Activated CD8-positive, alpha-beta memory T cell treated with anti-CD3 and anti-CD28 coated beads, Interleukin-2, amount 10 ng/mL, durations not matched to agents 7 days and 5 days (primary cell): ENCODE measurements at regions not wholly inside any gene's neighbourhood (a gene's known extent, or its start where the extent isn't known, plus 50 kb on each side); places are given as distances from the start of the nearest gene placed in this dataset.

ENCODE experiments used
- ATAC-seq: fragments of 150-1000 bp; cut with Tn5 transposase; one replicate; pipeline ENCODE4 v1.10.0; 2021; ENCODE audit warnings: moderate library complexity
- CTCF ChIA-PET: fragments of 350-600 bp; sonication (Branson Sonifier 250); formaldehyde crosslinking; loops from one replicate; lab custom pipeline; 2021; ENCODE audit warnings: antibody characterized with exemption; lab: Charles Lee
- DNase-seq: peaks from one replicate; pipeline ENCODE4 v3.0.0-alpha.2; 2020
- H3K27ac Mint-ChIP-seq: one replicate; pipeline ENCODE4 v1.8.0; 2021; ENCODE audit warnings: mild to moderate bottlenecking, mixed read lengths
- H3K27me3 Mint-ChIP-seq: one replicate; pipeline ENCODE4 v1.8.0; 2021; ENCODE audit warnings: mixed read lengths
- H3K36me3 Mint-ChIP-seq: one replicate; pipeline ENCODE4 v1.8.0; 2021; ENCODE audit warnings: mild to moderate bottlenecking, mixed read lengths
- H3K4me1 Mint-ChIP-seq: one replicate; pipeline ENCODE4 v1.8.0; 2021; ENCODE audit warnings: mixed read lengths
- H3K4me3 Mint-ChIP-seq: one replicate; pipeline ENCODE4 v1.8.0; 2021; ENCODE audit warnings: mild to moderate bottlenecking, moderate library complexity, mixed read lengths
- H3K9me3 Mint-ChIP-seq: one replicate; pipeline ENCODE4 v1.8.0; 2022; ENCODE audit warnings: low read depth, mixed read lengths

DNA sequence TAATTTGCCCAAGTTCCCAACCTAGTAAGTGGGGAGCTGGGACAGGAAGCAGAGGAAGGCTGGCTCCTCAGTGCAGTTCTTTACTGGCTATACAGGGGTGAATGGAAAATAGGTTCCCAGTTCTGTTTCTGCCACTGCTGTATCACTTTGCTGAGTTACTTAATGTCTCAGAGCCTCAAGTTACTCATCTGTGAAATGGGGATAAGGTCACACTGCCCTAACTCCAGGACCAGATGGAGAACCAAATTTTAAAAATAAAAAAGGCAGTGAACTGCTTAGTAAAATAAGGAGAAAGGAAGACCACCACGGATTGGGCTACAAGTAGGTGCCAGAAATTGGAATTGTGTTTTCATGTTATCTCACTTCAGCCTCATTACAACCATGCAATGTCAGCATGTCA, 147.8 kb downstream of the OMA1 start:
- Mint-ChIP-seq H3K4me1 (no peaks in the 10 kb centered on the region), H3K9me3 (no peaks in the 10 kb centered on the region), H3K4me3 (no peak overlapping the region), H3K27ac (no peak overlapping the region), H3K36me3 (no peaks in the 10 kb centered on the region), H3K27me3 (no peaks in the 10 kb centered on the region)
- ATAC-seq, result no peak
- CTCF ChIA-PET, result no interaction called here
- no peak for DNase-seq

DNA sequence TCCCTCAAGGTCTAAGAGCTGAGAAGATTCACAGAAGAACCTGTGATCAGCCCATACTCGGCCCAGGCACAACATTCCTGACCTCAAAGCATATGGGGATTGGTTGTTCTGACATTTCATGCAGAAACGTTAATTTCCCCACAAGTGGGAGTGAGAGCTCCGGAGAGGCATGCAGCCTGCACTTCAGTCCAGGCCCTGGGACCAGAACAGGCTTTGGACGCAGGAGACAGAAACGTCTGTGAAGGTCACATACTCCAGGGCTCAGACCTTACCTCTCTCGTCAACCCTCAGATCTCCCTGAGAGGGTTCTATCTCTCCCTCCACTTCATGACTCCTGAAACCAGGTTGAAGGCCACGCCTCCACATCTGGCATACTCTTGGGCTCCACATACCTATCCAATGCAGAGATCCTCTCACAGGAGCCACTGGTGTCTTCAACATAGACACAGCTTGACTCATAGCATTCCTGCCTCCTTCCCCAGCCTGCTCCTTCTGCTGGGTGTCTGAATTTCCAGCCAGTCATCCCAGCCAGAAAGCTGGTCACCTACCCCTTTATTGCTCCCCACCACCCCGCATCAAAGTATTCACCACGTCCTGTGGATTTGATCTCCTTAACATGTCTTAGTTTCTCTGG, 149.2 kb downstream of the OMA1 start:
- CTCF ChIA-PET, result no interaction called here
- no peak overlapping the region for H3K4me3 Mint-ChIP-seq
- ATAC-seq (no peak), DNase-seq (no peak)
- H3K27me3 Mint-ChIP-seq, result no peaks in the 10 kb centered on the region
- no peaks in the 10 kb centered on the region for H3K9me3 Mint-ChIP-seq
- no peak overlapping the region for H3K27ac Mint-ChIP-seq
- no peaks in the 10 kb centered on the region for H3K36me3 Mint-ChIP-seq
- H3K4me1 Mint-ChIP-seq, result no peaks in the 10 kb centered on the region

DNA sequence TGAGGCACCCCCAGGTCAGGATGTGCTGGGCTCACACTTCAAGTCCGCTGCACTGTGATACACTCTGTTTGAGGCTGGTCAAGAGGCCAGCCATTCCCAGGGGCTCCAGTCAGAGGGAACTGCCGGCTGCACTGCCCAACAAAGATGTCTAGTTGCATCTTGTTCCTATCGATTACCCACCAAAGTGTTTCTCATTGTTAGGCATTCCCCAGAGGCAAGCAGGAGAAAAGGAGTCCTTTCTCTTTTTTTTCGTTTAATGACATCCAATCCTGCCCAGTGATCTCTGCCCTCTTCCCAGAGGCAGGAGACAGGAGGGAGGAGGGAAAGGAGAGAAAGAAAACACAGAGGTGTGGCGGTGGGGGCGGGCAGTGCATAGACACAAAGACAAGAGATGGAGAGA, 150.4 kb downstream of the OMA1 start:
- H3K27me3 Mint-ChIP-seq, result no peaks in the 10 kb centered on the region
- no peaks in the 10 kb centered on the region for H3K36me3 Mint-ChIP-seq
- no peak for ATAC-seq

DNA sequence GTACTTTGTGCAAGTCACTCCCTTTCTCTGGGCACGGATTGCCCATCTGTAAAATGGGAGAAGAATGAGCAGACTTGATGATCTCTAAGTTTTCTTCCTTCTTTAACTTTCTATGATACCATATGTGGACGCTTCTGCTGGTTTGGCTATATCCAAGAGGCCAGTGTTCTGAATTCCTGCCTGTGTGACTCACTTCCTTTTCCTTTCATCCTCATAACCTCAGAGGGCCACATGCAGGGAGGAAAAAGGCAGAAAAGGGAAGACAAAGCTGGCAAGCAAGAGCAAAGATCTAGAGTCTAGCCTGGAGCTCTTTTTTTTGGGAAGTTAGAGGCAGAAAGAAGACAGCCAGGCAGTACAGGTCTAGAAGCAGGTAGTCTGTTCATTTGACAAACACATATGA, 151.2 kb downstream of the OMA1 start:
- no peak for ATAC-seq
- CTCF ChIA-PET, result no interaction called here
- Mint-ChIP-seq H3K9me3 (no peaks in the 10 kb centered on the region), H3K4me1 (no peaks in the 10 kb centered on the region), H3K27ac (no peak overlapping the region), H3K4me3 (no peak overlapping the region), H3K36me3 (no peaks in the 10 kb centered on the region), H3K27me3 (no peaks in the 10 kb centered on the region)
- DNase-seq, result no peak

More for the DNA sequence above, 150.4 kb downstream of the OMA1 start:
- H3K27ac Mint-ChIP-seq, result no peak overlapping the region
- H3K9me3 Mint-ChIP-seq, result no peaks in the 10 kb centered on the region
- no peak overlapping the region for H3K4me3 Mint-ChIP-seq
- DNase-seq, result no peak
- CTCF ChIA-PET, result no interaction called here
- H3K4me1 Mint-ChIP-seq, result no peaks in the 10 kb centered on the region

DNA sequence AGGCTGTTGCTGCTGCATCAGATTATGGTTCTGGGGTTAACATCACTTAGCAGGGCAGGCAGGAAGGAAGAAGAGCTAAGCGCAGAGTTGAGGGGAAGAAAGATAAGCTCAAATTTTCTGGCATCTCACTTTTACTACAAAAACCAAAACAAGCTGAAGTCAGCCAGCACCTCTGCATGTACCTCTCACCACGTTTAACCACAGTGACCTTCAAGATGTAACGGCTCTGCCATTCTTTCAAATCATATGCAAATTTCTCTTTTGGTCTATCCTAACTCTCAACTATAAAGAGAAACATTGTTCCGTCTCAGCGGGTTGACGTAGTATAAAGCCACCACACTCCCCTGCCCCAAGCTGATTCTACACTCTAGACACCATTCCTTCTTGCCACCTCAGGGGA, 154.4 kb downstream of the OMA1 start:
- Mint-ChIP-seq H3K9me3 (no peaks in the 10 kb centered on the region), H3K27ac (no peak overlapping the region), H3K4me3 (no peak overlapping the region), H3K27me3 (no peaks in the 10 kb centered on the region), H3K36me3 (no peaks in the 10 kb centered on the region), H3K4me1 (no peaks in the 10 kb centered on the region)
- CTCF ChIA-PET, result interaction anchor here (1.8 kb wide), 1 partner anchor 125 kb away, joined by 4 read pairs; no protein-coding TSS in a partner anchor
- ATAC-seq (peak; percentile 66), DNase-seq (no peak)

DNA sequence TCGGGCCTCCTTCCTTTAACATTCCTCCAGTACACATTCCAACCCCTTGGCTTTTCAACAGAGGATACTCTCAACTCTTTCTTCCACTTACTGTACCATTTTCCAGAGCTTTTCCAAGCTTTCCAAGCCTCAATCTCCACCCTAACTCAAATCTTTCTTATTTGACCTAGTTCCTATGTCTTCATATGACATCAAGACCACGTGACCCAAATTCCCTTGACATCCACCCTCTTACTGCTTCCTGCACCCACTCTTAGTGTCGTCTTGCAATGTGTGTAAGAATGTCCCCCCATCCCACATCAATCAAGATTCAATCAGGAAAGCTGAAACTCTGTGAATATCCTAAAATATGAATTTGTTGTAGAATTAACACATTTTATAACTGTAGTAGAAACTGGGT, 155.0 kb downstream of the OMA1 start:
- no peak for DNase-seq
- Mint-ChIP-seq H3K36me3 (no peaks in the 10 kb centered on the region), H3K4me3 (no peak overlapping the region), H3K4me1 (no peaks in the 10 kb centered on the region), H3K27ac (no peak overlapping the region), H3K27me3 (no peaks in the 10 kb centered on the region), H3K9me3 (no peaks in the 10 kb centered on the region)
- CTCF ChIA-PET, result interaction anchor here (1.8 kb wide), 1 partner anchor 126 kb away, joined by 4 read pairs; no protein-coding TSS in a partner anchor
- ATAC-seq, result no peak

DNA sequence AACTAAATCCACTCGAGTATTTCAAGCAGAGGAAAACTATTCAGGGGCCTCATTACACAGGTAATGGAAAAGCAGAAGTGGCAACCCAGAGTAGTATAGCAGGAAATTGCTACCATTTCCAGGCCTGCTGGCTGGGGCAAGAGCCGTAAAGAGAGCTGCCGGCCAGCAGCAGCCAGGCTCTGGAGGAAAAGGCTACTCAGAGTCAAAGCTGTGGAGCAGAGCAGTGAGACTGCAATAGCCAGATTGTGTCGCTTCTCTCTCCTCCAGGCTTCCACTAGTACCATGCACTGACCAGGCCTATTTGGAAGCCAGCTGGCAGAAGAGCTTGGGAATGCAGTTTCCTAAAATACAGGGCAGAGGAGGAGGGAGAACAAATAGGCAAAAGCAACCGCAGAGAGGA, 155.5 kb downstream of the OMA1 start:
- CTCF ChIA-PET, result interaction anchor here (1.8 kb wide), 1 partner anchor 126 kb away, joined by 4 read pairs; no protein-coding TSS in a partner anchor
- no peaks in the 10 kb centered on the region for H3K4me1 Mint-ChIP-seq
- no peak for DNase-seq
- no peak for ATAC-seq
- no peaks in the 10 kb centered on the region for H3K9me3 Mint-ChIP-seq
- no peaks in the 10 kb centered on the region for H3K36me3 Mint-ChIP-seq
- no peak overlapping the region for H3K4me3 Mint-ChIP-seq
- H3K27me3 Mint-ChIP-seq, result no peaks in the 10 kb centered on the region
- no peak overlapping the region for H3K27ac Mint-ChIP-seq

DNA sequence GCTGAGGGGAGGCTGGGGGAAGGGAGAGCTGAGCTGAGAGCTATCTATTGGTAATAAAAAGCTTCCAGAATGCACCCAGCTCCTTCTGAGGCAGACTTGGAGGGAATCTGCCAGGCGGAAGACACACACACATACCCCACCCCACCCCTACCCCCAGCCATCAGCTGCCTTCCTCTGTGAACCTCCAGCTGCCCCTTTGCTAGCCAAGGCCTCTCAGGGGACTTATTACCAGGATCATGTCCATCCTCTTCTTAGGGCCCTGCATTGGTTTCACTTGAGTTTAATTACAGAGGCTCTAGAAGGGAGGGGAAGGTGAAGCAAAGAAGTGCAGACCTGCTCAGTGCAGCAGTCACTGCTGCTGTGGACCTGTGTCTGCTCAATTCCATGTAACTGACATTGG, 156.4 kb downstream of the OMA1 start:
- Mint-ChIP-seq H3K9me3 (no peaks in the 10 kb centered on the region), H3K36me3 (no peaks in the 10 kb centered on the region), H3K27me3 (no peaks in the 10 kb centered on the region), H3K27ac (no peak overlapping the region), H3K4me3 (no peak overlapping the region), H3K4me1 (no peaks in the 10 kb centered on the region)
- CTCF ChIA-PET, result no interaction called here
- DNase-seq (no peak), ATAC-seq (no peak)

DNA sequence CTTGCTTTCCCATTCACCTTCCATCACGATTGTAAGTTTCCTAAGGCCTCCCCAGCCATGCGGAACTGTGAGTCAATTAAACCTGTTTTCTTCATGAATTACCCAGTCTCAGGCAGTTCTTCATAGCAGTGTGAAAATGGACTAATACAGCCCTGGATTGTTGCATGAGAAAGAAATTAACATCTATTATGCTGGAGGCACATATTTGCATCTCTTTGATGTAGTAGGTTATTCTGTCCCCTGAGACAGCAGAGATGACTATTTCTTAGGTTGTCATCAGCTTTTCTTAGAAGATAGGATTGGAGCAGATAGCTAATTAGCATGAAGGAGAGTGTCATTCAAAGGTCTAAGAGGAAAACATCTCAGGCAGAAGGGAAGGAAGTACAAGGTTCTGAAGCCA, 166.2 kb downstream of the OMA1 start:
- no peak overlapping the region for H3K4me3 Mint-ChIP-seq
- ATAC-seq (no peak), DNase-seq (no peak)
- H3K27ac Mint-ChIP-seq, result no peak overlapping the region
- H3K4me1 Mint-ChIP-seq, result no peaks in the 10 kb centered on the region
- CTCF ChIA-PET, result no interaction called here
- no peaks in the 10 kb centered on the region for H3K36me3 Mint-ChIP-seq
- H3K27me3 Mint-ChIP-seq, result no peaks in the 10 kb centered on the region
- H3K9me3 Mint-ChIP-seq, result no peaks in the 10 kb centered on the region

DNA sequence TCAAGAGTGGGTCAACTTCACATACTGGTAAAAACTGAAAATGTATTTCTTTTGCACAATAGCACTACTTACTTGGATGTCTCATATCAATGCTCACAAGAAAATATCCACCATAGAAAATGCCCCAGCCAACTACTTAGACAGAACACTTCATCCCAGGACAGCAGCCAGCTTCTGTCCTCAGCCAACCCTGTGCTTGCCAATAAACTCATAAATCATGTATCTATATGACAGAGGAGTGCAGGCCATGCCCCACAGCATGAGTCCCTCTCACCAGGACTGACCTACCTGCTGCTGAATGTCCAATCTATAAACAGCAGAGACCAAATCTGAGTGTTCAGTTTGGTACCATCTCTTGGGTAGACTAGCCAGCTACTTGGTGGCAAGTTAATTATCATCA, 179.3 kb downstream of the OMA1 start:
- peaks cover 3% of the 10 kb centered on the region for H3K9me3 Mint-ChIP-seq
- ATAC-seq, result no peak

DNA sequence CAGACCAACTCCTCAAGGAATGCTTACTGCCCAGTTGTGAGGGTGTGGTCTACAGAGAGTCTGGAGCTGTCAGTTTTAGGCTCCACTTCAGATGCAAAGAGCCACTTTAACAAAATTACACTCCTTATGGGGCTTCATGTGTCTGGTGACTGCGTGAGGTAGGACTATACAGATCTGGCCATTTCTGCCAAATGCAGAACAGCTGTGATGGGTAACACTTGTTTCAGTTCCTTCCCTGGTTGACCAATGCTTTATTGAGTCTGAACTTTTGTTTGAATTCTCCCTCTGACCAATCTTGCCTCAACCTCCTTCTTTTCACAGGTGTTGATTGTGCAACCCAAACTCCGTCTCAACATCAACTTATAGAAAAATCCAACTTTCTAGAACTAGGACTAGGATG, 181.2 kb downstream of the OMA1 start:
- DNase-seq (no peak), ATAC-seq (no peak)
- H3K27me3 Mint-ChIP-seq, result peaks cover 3% of the 10 kb centered on the region
- CTCF ChIA-PET, result interaction anchor here (0.9 kb wide), 1 partner anchor 10 kb away, joined by 3 read pairs; no protein-coding TSS in a partner anchor
- H3K4me1 Mint-ChIP-seq, result no peaks in the 10 kb centered on the region
- H3K27ac Mint-ChIP-seq, result no peak overlapping the region
- no peak overlapping the region for H3K4me3 Mint-ChIP-seq
- H3K9me3 Mint-ChIP-seq, result peaks cover 3% of the 10 kb centered on the region
- H3K36me3 Mint-ChIP-seq, result no peaks in the 10 kb centered on the region

More for the DNA sequence above, 179.3 kb downstream of the OMA1 start:
- H3K36me3 Mint-ChIP-seq, result no peaks in the 10 kb centered on the region
- H3K4me3 Mint-ChIP-seq, result no peak overlapping the region
- no peak for DNase-seq
- CTCF ChIA-PET, result no interaction called here
- H3K27me3 Mint-ChIP-seq, result peaks cover 3% of the 10 kb centered on the region
- H3K27ac Mint-ChIP-seq, result no peak overlapping the region
- H3K4me1 Mint-ChIP-seq, result no peaks in the 10 kb centered on the region

DNA sequence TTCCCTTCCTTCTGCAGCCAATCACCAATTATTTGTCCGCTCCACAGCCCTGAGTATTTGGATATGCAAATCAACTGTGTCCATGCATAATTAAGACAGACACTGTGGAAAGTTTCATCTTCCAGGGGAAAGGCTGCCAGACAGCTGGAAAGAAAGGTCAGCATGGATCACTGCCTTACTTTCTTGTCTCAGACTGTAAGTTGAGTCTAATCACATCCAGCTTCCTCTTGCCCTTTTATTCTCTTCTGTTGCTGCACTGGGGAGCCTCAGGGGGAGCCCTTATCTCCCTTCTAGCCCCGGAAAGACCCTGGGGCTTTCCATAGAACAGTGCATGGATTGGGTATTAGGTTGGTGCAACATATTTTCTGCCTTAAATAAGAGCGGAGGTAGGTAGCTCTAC, 182.9 kb downstream of the OMA1 start:
- ATAC-seq (no peak), DNase-seq (no peak)
- no peak overlapping the region for H3K4me3 Mint-ChIP-seq
- no peak overlapping the region for H3K27ac Mint-ChIP-seq
- no peaks in the 10 kb centered on the region for H3K4me1 Mint-ChIP-seq
- H3K36me3 Mint-ChIP-seq, result no peaks in the 10 kb centered on the region
- CTCF ChIA-PET, result interaction anchor here (0.8 kb wide), 1 partner anchor 8 kb away, joined by 3 read pairs; no protein-coding TSS in a partner anchor
- no peaks in the 10 kb centered on the region for H3K9me3 Mint-ChIP-seq
- H3K27me3 Mint-ChIP-seq, result peaks cover 3% of the 10 kb centered on the region

DNA sequence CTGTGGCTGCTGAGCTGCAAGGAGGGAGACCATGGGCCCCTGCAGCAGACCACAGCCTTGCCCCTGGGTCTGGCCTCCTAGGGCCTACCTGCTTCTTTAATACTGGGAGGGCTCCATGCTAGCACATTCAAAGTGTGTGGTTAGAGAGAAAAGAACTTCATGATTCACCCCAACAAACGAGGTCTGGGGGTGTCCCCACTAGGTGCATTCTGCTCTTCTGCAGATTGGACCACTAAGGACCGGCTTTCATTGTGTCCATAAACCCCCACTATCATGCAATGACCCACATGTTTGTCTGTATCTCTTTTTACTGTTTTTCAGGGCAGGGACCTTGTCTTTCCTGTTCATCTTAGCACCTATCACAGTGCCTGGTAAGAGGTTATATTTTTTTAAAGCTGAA, 185.4 kb downstream of the OMA1 start:
- no peaks in the 10 kb centered on the region for H3K4me1 Mint-ChIP-seq
- CTCF ChIA-PET, result no interaction called here
- H3K9me3 Mint-ChIP-seq, result no peaks in the 10 kb centered on the region
- no peaks in the 10 kb centered on the region for H3K36me3 Mint-ChIP-seq
- no peak overlapping the region for H3K4me3 Mint-ChIP-seq
- DNase-seq (no peak), ATAC-seq (no peak)
- H3K27me3 Mint-ChIP-seq, result peaks cover 3% of the 10 kb centered on the region
- no peak overlapping the region for H3K27ac Mint-ChIP-seq

DNA sequence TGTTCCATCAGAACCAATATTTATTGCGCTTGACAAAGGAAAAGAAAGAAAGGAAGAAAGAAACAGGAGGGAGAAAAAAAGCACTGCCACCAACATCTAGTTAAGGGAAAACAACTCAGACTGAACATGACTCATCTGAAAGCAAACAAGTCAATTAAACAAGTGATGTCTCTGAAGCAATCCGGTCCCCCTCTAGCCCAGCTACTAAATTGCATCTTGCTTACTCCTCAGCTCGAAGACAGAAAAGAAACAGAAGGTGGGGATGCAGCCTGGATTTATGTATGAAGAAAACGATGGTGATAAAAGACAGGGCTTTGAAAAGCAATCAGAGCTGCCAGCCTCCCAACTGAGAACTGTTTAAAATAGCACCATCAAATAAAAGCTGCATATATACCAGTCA, 188.2 kb downstream of the OMA1 start:
- no peak for DNase-seq
- H3K9me3 Mint-ChIP-seq, result no peaks in the 10 kb centered on the region
- no peak for ATAC-seq
- no peak overlapping the region for H3K27ac Mint-ChIP-seq
- H3K4me1 Mint-ChIP-seq, result no peaks in the 10 kb centered on the region
- no peaks in the 10 kb centered on the region for H3K36me3 Mint-ChIP-seq
- H3K4me3 Mint-ChIP-seq, result no peak overlapping the region
- CTCF ChIA-PET, result no interaction called here
- no peaks in the 10 kb centered on the region for H3K27me3 Mint-ChIP-seq
